ENCODE measurements at regions not wholly inside any gene's neighbourhood (a gene's known extent, or its start where the extent isn't known, plus 50 kb on each side); places are given as distances from the start of the nearest gene placed in this dataset.

GRCh38 chr3:101172516-101172915, 147.9 kb downstream of the IMPG2 start:
- no peak for DNase-seq (ENCODE audit: low read depth, low spot score)

GRCh38 chr3:101171681-101172191, 148.6 kb downstream of the IMPG2 start:
- no peak for DNase-seq (ENCODE audit: low read depth, low spot score)

- DNase-seq (ENCODE audit: low read depth, low spot score): no peak
Observed at GRCh38 chr3:101170806-101171558, 149.4 kb downstream of the IMPG2 start.

- DNase-seq (ENCODE audit: low read depth, low spot score): no peak
Observed at GRCh38 chr3:101170062-101170771, 150.2 kb downstream of the IMPG2 start.

GRCh38 chr3:101169516-101169915, 150.9 kb downstream of the IMPG2 start:
- DNase-seq (ENCODE audit: low read depth, low spot score): no peak

GRCh38 chr3:101167376-101167775, 153.0 kb downstream of the IMPG2 start:
- DNase-seq (ENCODE audit: low read depth, low spot score): no peak

- no peak for DNase-seq (ENCODE audit: low read depth, low spot score)
Observed at GRCh38 chr3:101166150-101166549, 154.2 kb downstream of the IMPG2 start.

GRCh38 chr3:101163554-101163953, 156.8 kb downstream of the IMPG2 start:
- no peak for DNase-seq (ENCODE audit: low read depth, low spot score)

- no peak for DNase-seq (ENCODE audit: low read depth, low spot score)
Observed at GRCh38 chr3:101159478-101159877, 160.9 kb downstream of the IMPG2 start.

GRCh38 chr3:101158374-101158773, 162.0 kb downstream of the IMPG2 start:
- DNase-seq (ENCODE audit: low read depth, low spot score): no peak

- DNase-seq (ENCODE audit: low read depth, low spot score): no peak
Observed at GRCh38 chr3:101156787-101157345, 163.5 kb downstream of the IMPG2 start.

GRCh38 chr3:101155825-101156224, 162.6 kb upstream of the ABI3BP start:
- DNase-seq (ENCODE audit: low read depth, low spot score): no peak

GRCh38 chr3:101154401-101154800, 161.2 kb upstream of the ABI3BP start:
- no peak for DNase-seq (ENCODE audit: low read depth, low spot score)

- no peak for DNase-seq (ENCODE audit: low read depth, low spot score)
Observed at GRCh38 chr3:101151286-101151913, 158.2 kb upstream of the ABI3BP start.

- no peak for DNase-seq (ENCODE audit: low read depth, low spot score)
Observed at GRCh38 chr3:101150504-101150903, 157.3 kb upstream of the ABI3BP start.

- no peak for DNase-seq (ENCODE audit: low read depth, low spot score)
Observed at GRCh38 chr3:101149707-101150106, 156.5 kb upstream of the ABI3BP start.

GRCh38 chr3:101149251-101149650, 156.0 kb upstream of the ABI3BP start:
- no peak for DNase-seq (ENCODE audit: low read depth, low spot score)

- no peak for DNase-seq (ENCODE audit: low read depth, low spot score)
Observed at GRCh38 chr3:101148001-101148400, 154.8 kb upstream of the ABI3BP start.

- no peak for DNase-seq (ENCODE audit: low read depth, low spot score)
Observed at GRCh38 chr3:101146946-101147345, 153.7 kb upstream of the ABI3BP start.

GRCh38 chr3:101144105-101144504, 150.9 kb upstream of the ABI3BP start:
- DNase-seq (ENCODE audit: low read depth, low spot score): no peak

GRCh38 chr3:101143012-101143411, 149.8 kb upstream of the ABI3BP start:
- DNase-seq (ENCODE audit: low read depth, low spot score): no peak

GRCh38 chr3:101142160-101142559, 148.9 kb upstream of the ABI3BP start:
- DNase-seq (ENCODE audit: low read depth, low spot score): no peak

Measured in brain pericyte (primary cell).